ENCODE measurements at regions not wholly inside any gene's neighbourhood (a gene's known extent, or its start where the extent isn't known, plus 50 kb on each side); places are given as distances from the start of the nearest gene placed in this dataset.

- Histone ChIP-seq H3K9ac (ENCODE audit: low read depth in 1 of 2, low read length in 2 of 2) (no peak overlapping the region), H3K27ac (ENCODE audit: low read depth in 1 of 2, low read length in 2 of 2) (no peak overlapping the region), H3K27me3 (ENCODE audit: control insufficient read depth in 4 of 4, insufficient read depth in 4 of 4, low read length in 3 of 4) (no peaks in the 10 kb centered on the region), H3K9me3 (ENCODE audit: control insufficient read depth in 4 of 4, low read length in 3 of 4) (no peaks in the 10 kb centered on the region), H3K4me3 (ENCODE audit: low read depth in 1 of 3, low read length in 3 of 3) (no peak overlapping the region), H3K36me3 (ENCODE audit: control insufficient read depth in 4 of 4, insufficient read depth in 3 of 4, low read depth in 1 of 4, low read length in 3 of 4) (no peaks in the 10 kb centered on the region), H3K4me1 (ENCODE audit: control insufficient read depth in 4 of 4, insufficient read depth in 4 of 4, low read length in 3 of 4) (no peaks in the 10 kb centered on the region)
- no peak for DNase-seq (ENCODE audit: low spot score)
- WGBS: 55% methylated on average over 2 of the region's 2 CpGs
- TF ChIP-seq ZBTB33 (IDR thresholded peaks at IDR 0.05) (no peak), FOXA1 (IDR thresholded peaks at IDR 0.05) (no peak), FOXA2 (IDR thresholded peaks at IDR 0.05) (no peak), NR2F2 (IDR thresholded peaks at IDR 0.05) (no peak), MAX (IDR thresholded peaks at IDR 0.05) (no peak), JUND (IDR thresholded peaks at IDR 0.05) (no peak), RAD21 (IDR thresholded peaks at IDR 0.05) (no peak), YY1 (IDR thresholded peaks at IDR 0.05) (no peak)
Observed at GRCh38 chr5:32903613-32904012, 192.5 kb downstream of the NPR3 start.

GRCh38 chr5:32908641-32909040, 197.5 kb downstream of the NPR3 start:
- Histone ChIP-seq H3K9me3 (ENCODE audit: control insufficient read depth in 4 of 4, low read length in 3 of 4) (no peaks in the 10 kb centered on the region), H3K27me3 (ENCODE audit: control insufficient read depth in 4 of 4, insufficient read depth in 4 of 4, low read length in 3 of 4) (no peaks in the 10 kb centered on the region), H3K9ac (ENCODE audit: low read depth in 1 of 2, low read length in 2 of 2) (no peak overlapping the region), H3K4me1 (ENCODE audit: control insufficient read depth in 4 of 4, insufficient read depth in 4 of 4, low read length in 3 of 4) (no peaks in the 10 kb centered on the region), H3K36me3 (ENCODE audit: control insufficient read depth in 4 of 4, insufficient read depth in 3 of 4, low read depth in 1 of 4, low read length in 3 of 4) (no peaks in the 10 kb centered on the region), H3K4me3 (ENCODE audit: low read depth in 1 of 3, low read length in 3 of 3) (no peak overlapping the region), H3K27ac (ENCODE audit: low read depth in 1 of 2, low read length in 2 of 2) (no peak overlapping the region)
- TF ChIP-seq YY1 (IDR thresholded peaks at IDR 0.05) (no peak), ZBTB33 (IDR thresholded peaks at IDR 0.05) (no peak), HNF4G (IDR thresholded peaks at IDR 0.05) (no peak), JUND (IDR thresholded peaks at IDR 0.05) (no peak), EGR1 (IDR thresholded peaks at IDR 0.05; ENCODE audit: low read depth in 2 of 2) (no peak), CTCF (IDR thresholded peaks at IDR 0.05; ENCODE audit: low read depth, low read length, missing input control) (no peak), NR2F2 (IDR thresholded peaks at IDR 0.05) (no peak), SP1 (IDR thresholded peaks at IDR 0.05) (no peak), TAF1 (conservative IDR thresholded peaks at IDR 0.05) (no peak), HNF4A (conservative IDR thresholded peaks at IDR 0.05) (no peak), FOXA2 (IDR thresholded peaks at IDR 0.05) (no peak), MAX (IDR thresholded peaks at IDR 0.05) (no peak), FOXA1 (IDR thresholded peaks at IDR 0.05) (no peak)
- TF ChIP-seq, protein P1, sequence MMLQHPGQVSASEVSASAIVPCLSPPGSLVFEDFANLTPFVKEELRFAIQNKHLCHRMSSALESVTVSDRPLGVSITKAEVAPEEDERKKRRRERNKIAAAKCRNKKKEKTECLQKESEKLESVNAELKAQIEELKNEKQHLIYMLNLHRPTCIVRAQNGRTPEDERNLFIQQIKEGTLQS (IDR thresholded peaks at IDR 0.05): no peak
- TF ChIP-seq, protein P2, sequence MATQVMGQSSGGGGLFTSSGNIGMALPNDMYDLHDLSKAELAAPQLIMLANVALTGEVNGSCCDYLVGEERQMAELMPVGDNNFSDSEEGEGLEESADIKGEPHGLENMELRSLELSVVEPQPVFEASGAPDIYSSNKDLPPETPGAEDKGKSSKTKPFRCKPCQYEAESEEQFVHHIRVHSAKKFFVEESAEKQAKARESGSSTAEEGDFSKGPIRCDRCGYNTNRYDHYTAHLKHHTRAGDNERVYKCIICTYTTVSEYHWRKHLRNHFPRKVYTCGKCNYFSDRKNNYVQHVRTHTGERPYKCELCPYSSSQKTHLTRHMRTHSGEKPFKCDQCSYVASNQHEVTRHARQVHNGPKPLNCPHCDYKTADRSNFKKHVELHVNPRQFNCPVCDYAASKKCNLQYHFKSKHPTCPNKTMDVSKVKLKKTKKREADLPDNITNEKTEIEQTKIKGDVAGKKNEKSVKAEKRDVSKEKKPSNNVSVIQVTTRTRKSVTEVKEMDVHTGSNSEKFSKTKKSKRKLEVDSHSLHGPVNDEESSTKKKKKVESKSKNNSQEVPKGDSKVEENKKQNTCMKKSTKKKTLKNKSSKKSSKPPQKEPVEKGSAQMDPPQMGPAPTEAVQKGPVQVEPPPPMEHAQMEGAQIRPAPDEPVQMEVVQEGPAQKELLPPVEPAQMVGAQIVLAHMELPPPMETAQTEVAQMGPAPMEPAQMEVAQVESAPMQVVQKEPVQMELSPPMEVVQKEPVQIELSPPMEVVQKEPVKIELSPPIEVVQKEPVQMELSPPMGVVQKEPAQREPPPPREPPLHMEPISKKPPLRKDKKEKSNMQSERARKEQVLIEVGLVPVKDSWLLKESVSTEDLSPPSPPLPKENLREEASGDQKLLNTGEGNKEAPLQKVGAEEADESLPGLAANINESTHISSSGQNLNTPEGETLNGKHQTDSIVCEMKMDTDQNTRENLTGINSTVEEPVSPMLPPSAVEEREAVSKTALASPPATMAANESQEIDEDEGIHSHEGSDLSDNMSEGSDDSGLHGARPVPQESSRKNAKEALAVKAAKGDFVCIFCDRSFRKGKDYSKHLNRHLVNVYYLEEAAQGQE (IDR thresholded peaks at IDR 0.05): no peak
- no peak for DNase-seq (ENCODE audit: low spot score)
- WGBS: 80% methylated on average over 2 of the region's 2 CpGs
